GM12865 (cell line): ENCODE measurements at regions not wholly inside any gene's neighbourhood (a gene's known extent, or its start where the extent isn't known, plus 50 kb on each side); places are given as distances from the start of the nearest gene placed in this dataset.

Source experiments
- DNase-seq: peaks from one replicate; pipeline ENCODE4 v3.0.0; 2010; ENCODE audit warnings: low read depth
- H3K4me3 ChIP-seq: 2 replicates; pipeline ENCODE4 v1.5.1; 2011; ENCODE audit warnings: mild to moderate bottlenecking, low read depth, low read length, control low read depth
- TF ChIP-seq, protein P1 (sequence below): IDR thresholded peaks from 2 replicates; pipeline ENCODE4 v1.5.1; 2011; ENCODE audit warnings: low read length, control low read depth, low read depth, inconsistent platforms; ENCODE audit not compliant: insufficient read depth; ENCODE audit errors: missing control alignments

GRCh38 chr20:48065833-48066232 is 280.6 kb upstream of the SULF2 start:
- H3K4me3 ChIP-seq, result no peak overlapping the region
- TF ChIP-seq, protein P1, sequence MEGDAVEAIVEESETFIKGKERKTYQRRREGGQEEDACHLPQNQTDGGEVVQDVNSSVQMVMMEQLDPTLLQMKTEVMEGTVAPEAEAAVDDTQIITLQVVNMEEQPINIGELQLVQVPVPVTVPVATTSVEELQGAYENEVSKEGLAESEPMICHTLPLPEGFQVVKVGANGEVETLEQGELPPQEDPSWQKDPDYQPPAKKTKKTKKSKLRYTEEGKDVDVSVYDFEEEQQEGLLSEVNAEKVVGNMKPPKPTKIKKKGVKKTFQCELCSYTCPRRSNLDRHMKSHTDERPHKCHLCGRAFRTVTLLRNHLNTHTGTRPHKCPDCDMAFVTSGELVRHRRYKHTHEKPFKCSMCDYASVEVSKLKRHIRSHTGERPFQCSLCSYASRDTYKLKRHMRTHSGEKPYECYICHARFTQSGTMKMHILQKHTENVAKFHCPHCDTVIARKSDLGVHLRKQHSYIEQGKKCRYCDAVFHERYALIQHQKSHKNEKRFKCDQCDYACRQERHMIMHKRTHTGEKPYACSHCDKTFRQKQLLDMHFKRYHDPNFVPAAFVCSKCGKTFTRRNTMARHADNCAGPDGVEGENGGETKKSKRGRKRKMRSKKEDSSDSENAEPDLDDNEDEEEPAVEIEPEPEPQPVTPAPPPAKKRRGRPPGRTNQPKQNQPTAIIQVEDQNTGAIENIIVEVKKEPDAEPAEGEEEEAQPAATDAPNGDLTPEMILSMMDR, result no peak
- DNase-seq, result no peak

DNA sequence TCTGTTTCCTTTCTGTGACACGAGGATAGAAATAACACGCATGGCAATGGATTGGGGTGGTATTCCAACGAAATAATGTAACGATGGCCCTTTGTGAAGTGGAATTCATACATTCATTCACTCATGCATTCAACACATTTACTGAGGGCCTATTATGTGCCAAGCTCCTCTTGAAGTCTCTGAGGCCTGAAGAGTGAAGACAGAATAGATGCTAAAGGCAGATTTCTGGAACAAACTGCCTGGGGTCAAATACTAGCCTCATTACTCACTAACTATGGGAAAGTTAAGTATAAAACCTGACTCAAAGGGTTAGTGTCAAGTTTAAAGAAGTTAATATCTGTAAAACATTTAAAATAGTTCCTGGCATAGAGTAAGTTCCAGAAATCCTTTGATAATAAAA is 279.6 kb upstream of the SULF2 start:
- TF ChIP-seq, protein P1, result no peak
- no peak for DNase-seq

DNA sequence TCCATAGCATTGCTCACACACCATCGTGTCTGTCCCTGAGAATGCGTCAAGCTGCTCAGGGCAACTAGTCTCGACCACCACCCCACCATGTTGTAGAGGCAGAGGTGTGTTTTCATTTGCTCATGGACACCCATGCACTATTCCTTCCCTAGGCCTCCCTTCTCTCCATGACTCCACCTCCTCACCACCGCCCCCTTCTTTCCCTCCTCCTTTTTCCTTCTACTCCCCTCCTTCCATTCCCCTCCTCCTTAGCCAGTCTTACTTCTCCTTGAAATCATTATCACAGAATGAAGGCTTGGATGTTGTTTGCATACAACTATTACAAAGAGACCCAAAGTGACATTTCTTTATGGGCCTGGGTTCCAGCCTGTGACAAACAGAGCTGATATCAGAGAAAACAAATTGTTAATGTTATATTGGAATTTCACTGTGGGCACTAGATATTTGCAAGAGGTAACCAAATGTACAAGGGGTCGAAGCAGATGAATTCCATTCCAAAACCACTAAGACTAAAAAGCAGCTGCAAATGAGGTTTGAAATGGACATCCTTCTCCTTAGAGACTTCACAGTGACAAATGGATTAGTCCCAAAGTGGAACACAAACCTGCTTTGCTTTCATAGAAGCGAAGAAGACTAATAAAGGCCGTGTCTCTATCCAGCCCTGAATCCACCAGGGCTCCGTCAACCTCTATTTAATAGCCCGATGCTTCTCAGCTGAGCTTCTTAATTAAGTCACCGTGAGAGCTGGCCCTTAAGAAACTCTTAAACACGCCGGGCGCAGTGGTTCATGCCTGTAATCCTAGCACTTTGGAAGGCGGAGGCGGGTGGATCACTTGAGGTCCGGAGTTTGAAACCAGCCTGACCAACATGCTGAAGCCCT is 275.8 kb upstream of the SULF2 start:
- TF ChIP-seq, protein P1, result no peak
- DNase-seq, result no peak
- H3K4me3 ChIP-seq, result no peak overlapping the region

More for the DNA sequence above, 279.6 kb upstream of the SULF2 start:
- no peak overlapping the region for H3K4me3 ChIP-seq

DNA sequence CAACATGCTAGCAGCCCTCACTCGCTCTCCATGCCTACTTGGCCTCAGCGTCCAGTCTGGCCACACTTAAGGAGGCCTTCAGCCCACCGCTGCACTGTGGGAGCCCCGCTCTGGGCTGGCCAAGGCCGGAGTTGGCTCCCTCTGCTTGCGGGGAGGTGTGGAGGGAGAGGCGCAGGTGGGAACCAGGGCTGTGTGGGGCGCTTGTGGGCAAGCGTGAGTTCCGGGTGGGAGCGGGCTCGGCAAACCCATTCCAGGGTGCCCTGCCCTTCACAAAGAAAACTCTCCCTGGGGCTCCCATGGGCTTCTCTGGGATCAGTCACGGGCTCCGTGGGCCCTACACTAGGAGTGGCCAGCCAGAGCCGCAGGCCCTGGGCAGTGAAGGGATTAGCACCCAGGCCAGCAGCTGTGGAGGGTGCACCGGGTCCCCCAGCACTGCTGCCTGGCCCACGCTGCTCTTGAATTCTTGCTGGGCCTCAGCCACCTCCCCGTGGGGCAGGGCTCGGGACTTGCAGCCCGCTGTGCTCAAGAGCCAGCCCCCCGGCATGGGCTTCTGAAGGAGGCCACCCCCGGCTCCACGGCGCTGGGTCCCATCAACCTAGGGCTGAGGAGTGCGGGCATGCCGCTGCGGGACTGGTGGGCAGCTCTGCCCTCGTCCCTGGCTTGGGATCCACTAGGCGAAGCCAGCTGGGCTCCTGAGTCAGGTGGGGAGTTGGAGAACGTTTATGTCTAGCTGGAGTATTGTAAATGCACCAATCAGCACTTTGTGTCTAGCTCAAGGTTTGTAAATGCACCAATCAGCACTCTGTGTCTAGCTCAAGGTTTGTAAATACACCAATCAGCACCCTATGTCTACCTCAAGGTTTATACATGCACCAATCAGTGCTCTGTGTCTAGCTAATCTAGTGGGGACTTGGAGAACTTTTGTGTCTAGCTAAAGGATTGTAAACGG is 273.6 kb upstream of the SULF2 start:
- no peak overlapping the region for H3K4me3 ChIP-seq
- TF ChIP-seq, protein P1, result no peak
- DNase-seq, result no peak

- DNase-seq, result no peak
- H3K4me3 ChIP-seq, result no peak overlapping the region
- TF ChIP-seq, protein P1, result no peak
These were observed 272.5 kb upstream of the SULF2 start for GRCh38 chr20:48057739-48058138.

DNA sequence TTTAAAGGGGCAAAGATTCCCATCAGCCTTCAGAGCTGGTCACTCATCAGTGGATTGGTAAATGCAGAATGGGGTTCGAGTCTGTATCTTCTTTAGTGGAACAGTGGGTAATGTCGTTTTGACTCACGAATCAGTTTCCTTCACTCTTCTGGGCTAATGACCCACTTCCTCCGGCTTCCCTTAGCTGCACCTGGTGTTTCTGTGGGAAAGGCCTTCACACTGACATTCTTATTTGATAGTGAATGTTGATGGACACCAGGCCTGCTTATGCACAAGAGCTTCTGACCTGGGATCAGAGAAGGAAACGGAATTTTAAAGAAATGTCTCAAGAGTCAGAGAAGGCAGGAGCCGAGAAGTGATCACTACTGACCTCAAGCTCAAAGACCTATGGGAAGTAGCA is 272.0 kb upstream of the SULF2 start:
- TF ChIP-seq, protein P1, result no peak
- DNase-seq, result no peak

More for the DNA sequence above, 272.0 kb upstream of the SULF2 start:
- H3K4me3 ChIP-seq, result no peak overlapping the region
